Activated T-cell treated with anti-CD3 and anti-CD28 coated beads for 24 hours (primary cell): ENCODE measurements at regions not wholly inside any gene's neighbourhood (a gene's known extent, or its start where the extent isn't known, plus 50 kb on each side); places are given as distances from the start of the nearest gene placed in this dataset.
"Not testable (repeated sequence)": the region's sequence is repeated elsewhere in the genome, so short reads cannot be mapped to it uniquely, and the experiment has no call there.

ENCODE experiments used
- DNase-seq: peaks from one replicate; pipeline ENCODE4 v3.0.0-alpha.2; 2020; ENCODE audit warnings: low read depth

DNA sequence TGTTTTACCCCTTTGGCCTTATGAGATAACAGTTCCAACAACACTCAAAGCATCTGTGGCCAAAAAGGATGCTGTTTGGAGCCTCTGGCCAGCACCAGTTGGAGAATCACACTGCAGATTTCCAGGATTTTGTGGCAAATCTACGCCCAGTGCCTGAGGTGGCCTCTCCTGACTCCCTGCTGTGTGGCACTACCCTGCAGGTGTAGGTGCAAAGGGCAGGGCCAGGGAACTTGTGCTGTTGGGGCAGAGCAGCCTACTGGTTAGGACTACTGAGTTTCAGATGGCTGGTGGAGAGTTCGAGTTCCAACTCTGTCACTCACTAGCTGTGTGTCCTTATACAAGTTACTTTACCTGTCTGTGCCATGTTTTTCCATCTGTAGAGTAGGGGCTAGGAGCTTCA lies 170.5 kb downstream of the PTPRU start:
- no peak for DNase-seq

DNA sequence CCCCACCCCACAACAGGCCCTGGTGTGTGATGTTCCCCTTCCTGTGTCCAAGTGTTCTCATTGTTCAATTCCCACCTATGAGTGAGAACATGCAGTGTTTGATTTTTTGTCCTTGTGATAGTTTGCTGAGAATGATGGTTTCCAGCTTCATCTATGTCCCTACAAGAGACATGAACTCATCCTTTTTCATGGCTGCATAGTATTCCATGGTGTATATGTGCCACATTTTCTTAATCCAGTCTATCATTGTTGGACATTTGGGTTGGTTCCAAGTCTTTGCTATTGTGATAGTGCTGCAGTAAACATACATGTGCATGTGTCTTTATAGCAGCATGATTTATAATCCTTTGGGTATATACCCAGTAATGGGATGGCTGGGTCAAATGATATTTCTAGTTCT lies 163.9 kb downstream of the PTPRU start:
- not testable (repeated sequence) for DNase-seq

DNA sequence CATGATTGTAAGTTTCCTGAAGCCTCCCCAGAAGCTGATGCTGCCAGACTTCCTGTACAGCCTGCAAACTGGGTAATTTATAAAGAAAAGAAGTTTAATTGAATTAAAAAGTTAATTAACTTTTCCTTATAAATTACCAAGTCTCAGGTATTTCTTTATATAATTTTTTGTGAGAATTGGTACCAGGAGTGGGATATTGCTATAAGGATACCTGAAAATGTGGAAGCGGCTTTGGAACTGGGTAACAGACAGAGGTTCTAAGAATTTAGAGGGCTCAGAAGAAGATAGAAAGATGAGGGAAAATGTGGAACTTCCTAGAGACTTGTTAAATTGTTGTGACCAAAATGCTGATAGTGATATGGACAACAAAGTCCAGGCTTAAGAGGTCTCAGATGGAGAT lies 163.1 kb downstream of the PTPRU start:
- DNase-seq, result no peak

DNA sequence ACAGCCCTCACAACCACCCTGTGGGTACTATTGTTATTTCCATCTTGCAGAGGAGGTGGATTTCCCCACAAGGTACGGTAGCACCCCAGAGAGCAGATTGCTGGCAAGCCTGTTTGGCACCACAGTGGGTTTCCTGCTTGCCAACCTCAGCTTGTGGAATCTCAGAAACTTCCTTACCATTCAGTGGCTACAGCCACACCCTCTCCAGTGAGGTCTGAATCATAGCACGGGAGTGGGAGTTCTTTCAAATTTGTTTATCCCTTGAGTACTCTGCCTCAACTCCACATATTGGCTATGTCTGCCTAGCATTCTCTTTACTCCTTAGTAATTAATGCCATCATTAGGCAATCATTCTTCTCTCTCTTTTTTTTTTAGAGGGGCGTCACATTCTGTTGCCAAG lies 162.1 kb downstream of the PTPRU start:
- no peak for DNase-seq

DNA sequence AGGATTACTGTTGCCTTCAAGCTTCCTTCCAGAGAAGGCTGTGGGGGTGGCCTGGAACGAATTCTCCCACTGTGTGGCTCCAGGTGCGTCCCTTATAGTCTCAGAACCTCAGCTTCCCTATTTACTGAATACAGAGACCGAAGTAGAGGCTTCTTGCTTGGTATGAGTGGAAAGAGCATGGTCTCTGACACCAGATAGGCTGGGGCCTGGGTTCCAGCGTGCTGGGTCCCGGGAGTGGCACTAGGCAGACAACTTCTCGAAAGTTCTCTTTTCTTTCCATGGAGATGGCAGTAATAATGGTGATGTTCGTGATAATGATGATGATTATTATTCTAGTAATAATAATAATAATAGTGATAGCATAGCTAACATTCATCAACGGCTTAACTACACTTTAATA lies 161.7 kb downstream of the PTPRU start:
- no peak for DNase-seq

DNA sequence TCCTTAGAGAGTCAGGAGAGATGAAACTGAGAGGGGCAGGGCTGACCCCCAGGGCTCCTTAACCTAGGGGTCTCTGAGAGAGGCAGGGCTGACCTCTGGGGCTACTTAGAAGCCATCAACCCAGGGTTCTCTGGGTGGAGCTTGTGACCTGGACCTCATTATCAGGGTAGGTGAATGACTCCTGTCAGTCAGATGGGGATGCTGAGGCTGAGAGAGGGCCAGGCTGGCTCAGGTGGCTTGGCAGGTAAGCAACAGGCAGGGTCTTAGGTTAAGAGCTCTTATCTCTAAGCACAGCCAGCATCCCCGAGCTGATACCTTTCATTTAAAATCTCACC lies 160.9 kb downstream of the PTPRU start:
- DNase-seq, result no peak

DNA sequence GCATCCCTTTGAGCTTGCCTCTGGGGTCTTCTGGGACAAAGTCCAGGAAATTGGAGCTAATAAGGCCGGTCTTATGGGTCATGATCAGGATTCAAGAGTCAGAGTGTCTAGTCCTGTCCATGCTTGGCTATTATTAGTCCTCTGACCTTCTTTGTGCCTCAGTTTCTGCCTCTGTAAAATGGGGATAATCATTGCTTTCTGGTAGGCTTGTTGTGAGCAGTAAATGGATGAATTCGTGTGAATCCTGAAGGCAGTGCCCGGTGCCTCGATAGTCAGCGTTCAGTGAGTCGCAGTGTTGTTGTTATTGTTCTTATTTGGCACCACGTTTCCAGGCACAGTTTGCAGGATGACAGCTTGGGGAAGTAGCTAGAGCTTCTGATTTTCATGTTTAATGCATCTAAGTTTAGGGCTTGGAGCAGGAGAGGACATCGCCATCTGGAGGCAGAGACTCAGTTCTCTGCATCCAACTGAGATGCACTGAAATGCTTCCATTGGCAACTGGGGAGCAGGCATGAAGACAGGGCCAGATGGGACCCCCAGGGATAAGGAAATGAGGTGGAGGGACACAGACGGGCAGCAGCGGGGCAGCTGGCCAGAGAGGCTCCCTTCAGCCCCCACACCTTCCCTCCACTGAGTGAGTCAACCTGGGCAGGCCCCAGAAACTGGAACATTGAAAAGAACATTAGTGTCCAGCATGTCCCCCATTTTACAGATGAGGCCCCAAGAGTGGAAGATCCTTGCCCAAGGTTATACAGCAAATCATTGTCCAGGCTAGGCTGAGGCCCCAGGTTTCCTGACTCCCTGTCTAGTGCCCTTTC lies 160.3 kb downstream of the PTPRU start:
- DNase-seq, result no peak

DNA sequence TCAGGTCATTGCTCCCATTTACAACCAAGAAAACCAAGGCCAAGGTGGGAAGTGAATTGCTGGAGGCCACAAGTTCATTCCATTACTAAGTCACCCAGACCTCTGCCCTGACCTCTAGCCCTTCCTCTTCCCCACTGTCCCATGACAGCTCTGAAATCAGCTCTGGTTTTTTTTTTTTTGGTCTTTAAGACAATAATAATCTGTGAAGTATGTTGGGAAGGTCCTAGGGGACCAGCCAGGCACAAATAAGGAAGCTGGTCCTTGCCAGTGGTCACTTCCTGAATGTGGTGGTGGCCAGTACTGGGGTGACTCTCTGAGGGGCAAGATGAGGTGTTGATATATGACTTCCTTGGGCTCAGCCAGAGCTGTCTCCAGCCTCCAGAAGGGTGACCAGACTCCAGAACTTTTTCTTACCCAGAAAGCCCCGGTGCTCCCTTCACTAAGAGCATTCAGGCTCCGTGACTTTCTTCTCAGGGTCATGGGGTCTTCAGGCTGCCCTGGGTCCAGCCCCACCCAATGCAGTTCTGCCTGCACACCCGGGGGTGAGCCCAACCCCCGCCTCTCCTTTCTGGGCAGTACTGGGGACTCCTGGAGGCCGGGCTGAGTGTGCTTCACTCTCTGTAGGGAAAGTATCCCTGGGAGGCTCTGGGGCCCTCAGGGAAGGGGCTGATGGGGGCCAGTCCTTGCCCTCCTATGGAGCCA lies 159.6 kb downstream of the PTPRU start:
- DNase-seq, result no peak

DNA sequence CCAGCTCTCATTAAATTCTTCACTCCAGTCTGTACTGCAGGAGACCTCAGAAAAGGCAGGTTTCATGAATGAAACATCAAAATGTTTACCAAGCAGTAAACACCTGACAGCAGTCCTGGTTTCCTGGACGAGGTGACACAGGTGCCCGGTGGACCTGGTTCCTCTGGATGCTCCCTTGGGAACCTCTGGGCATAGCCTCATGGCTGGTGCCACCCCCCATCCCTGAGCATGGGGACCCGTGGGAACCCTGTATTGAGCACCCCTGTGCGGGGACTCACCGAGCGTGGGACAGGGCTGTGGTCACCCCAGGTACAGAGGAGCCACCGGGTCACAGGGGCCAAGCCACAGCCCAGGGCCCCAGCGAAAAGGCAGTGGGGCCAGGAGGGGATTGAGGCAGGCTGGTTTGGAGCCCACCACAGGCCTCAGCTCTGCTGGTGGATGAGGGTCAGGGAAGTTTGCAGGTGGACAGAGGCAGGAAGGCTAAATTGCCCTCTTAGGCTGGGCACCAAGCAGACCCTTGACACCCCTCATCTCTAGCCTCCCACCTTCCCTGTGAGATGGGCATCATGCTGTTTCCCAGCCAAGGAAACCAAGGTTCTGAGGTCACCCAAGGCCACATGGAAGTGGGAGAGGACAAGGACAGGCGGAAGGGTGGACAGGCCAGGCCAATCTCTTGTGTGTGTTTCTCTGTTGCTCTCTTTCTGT lies 158.4 kb downstream of the PTPRU start:
- DNase-seq, result no peak

DNA sequence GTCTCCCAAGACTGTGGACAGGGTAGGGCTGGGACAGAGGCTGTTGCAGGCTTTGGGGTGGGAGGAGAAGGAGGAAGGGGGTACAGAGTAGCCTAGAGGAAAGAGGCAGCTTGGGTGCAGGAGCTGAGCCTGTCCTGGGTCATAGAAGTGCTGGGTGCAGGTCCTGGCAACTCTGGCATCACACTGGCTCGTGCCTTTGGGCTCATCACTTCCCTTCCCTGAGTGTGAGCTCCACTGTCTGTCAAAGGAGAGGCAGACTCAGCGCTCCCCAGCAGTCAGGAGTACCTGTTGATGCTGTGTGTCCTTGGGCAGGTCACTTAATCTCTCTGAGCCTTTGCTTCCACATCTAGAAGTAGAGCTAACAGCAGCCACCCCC lies 157.1 kb downstream of the PTPRU start:
- no peak for DNase-seq

DNA sequence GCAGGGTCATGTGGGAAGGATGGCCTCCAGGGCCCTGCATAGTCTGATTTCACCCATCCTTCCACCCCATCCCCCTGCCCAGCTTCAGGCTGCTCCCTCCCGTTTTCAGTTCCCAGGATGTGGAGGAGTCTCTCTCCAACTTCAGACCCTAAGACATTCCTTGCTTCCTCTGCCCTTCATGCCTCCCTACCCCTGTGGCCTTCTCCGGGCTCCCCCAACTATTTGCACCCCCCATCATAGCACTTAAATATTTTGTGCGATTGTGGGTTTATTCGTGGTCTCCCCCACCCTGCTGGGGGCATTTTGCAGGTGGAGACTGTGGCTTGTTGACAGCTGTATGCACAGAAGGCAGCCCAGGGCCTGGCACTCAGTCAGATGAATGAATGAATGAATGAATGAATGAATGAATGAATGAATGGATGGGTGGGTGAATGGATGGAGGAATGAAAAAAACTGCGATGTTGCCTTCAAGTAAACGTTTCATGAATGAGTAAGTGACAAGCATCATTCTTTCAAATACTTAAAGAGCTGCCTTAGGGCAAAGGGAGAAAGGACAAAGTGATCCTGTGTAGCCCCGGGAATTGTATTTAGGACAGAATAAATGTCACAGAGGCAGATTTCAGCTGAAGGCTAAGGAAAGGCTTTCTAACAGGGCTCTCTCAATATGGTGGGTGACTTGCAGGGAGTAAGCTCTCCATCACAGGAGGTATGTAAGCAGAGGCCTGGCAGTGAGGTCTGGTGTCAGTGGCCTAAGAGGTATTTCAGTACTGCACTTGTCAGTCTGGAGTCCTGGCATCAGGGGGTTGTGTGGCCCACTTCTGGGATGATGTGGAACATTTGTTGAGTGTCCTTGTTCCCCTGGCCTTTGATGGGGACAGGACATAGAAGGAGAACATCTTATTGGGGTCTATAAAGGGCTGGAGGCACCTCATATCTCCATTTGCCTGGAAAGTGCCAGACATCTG lies 156.4 kb downstream of the PTPRU start:
- DNase-seq, result no peak

DNA sequence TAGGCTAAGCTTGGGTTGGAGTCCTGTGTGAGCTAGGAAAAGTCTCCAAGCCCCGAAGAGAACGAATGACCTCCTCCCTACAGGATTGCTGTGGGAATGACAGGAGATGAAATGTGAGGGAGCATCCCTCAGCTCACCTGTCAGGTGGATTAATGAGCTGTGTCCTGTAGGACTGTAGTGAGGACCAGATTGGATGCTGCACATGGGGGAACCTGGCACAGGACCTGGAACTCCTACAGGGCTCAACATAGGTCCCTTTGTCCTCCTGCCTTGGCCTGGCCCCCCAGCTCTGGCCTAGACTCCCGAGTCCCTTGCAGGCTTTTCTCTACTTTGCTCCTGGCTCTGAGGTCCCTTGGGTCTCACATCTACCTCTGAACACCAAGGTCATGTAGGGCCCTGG lies 155.7 kb downstream of the PTPRU start:
- no peak for DNase-seq

DNA sequence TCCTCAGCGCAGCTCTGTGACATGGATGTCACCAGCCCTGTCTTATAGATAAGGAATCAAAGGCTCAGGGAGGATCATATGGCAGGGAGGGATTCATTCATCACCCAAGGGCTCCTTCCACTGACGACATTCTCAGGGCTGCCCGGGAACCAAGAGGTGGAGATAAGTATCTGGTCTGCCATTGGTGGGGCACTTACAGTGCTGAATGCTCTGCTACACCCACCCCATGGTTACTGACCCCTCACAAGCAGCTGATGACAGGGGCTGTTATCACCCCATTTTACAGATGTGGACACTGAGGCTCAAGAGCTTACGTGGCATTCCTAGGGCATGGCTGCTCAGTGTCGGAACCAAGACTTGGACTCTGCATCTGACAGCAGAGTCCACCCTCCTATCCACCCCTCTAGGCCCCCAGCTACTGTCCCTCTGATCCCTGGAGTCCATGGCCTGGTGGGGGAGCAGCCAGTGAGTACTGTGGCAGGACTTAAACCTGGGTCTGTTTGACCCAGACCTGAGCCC lies 155.1 kb downstream of the PTPRU start:
- no peak for DNase-seq

DNA sequence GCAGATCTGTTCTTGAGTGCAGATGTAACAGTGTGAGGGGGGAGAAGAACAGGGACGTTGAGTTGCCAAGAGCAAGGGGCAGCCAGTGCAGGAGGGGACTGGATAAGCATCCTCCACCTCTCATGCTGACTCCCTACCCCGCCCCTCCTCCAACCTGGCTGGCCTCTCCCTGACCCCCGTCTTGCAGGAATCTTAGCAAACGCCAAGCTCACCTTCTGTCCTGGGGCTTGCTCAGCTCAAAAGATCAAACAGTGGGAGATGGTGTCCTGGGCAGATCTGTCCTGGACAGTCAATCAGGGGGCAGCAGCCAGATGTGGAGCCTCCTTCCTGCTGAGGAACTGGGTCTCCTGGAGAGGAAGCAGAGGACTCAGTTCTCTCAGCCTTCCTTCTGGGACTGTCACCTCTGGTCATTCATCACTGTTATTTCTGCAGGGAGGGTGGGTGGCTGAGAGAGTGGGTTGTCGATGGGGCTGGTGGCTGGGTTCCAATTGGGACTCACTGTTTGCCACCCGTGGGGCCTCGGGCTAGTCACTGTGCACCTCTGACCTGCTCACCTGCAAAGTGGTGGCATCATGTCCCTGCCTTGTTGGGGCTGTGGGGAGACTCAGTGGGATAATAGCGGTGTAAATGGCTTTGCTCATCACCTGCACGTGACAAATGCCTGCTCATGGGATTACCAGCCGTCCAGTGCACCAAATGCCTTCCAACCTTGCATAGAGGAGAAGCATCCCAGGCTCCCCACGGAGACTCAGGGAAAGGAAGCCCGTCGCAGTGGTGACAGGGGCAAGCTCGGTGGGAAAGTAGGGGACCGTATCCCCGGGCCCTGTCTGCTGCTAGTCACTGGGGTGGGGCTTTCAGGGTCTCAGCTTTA lies 154.4 kb downstream of the PTPRU start:
- no peak for DNase-seq

DNA sequence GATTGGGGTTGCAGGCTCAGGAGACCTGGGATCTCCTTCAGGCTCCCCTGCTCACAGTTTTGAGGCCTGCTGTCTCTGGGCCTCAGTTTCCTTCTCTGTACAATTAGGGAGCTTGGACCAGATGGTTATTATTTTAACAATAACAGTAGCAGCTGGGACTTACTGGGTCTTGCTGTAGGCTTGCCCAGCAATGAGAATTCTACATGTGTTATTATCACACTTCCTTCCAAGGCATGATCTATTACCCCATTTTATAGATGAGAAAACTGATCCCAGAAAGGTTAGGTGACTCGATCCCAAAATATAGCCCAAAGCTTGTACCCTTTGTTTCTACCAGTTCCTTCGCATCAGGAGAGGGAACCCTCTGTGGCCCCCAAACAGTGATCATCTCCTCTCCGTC lies 153.8 kb downstream of the PTPRU start:
- DNase-seq, result no peak

DNA sequence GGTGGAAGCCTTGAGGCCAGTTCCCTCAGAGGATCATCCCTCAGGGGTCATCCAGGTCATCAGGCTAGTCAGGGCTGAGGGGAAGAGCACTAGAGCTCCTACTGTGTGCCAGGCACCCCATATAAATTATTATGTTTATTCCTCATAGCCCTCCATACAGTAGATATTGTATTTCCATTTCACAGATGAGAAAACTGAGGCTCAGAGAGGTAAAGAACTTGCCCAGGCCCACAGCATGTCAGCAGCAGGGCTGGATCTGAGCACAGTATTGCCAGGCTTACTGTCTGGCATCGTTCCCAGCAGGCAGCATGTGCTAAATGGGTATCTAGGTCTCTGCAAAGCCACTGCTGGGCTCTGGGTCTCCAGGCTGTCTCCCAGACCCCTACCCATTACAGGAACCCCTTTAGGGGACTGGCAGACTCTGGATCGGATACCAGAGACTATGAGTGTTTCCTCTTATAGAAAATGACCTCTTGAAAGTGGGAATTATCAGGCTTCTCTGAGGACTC lies 153.3 kb downstream of the PTPRU start:
- no peak for DNase-seq

DNA sequence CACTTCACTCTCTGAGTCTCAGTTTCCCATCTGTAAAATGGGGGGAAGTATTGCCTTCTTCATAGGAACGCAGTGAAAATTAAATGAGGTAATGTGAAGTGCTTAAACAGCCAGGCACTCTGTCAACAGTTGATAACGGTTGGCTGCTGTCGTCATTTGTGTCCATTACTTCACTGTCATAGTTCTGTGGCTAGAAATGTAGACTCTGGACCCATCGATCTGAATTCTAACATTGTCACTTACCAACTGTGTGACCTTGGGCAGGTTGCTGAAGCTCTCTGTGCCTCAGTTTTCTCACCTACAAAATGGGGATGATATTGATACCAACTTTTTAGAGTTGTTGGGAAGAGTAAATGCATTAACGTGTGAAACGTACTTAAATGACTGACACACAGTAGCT lies 152.6 kb downstream of the PTPRU start:
- no peak for DNase-seq

DNA sequence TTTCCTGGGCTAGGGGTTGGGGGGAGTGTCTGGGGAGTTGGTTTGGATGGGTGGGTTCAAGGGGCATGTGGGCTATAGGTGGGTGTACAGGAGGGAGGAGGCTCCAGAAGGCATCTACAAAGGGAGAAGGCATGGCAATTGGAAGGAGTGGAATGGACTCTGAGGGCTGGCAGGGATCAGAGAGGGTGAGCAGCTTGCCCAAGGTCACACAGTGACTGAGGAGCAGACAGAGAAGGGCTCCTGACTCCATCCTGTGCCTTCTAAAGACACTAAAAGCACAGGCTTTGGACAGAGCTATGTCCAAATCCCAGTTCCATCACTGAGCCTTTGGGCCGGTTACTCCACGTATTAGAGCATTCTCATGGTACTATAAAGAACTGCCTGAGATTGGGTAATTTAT lies 151.8 kb downstream of the PTPRU start:
- DNase-seq, result no peak

DNA sequence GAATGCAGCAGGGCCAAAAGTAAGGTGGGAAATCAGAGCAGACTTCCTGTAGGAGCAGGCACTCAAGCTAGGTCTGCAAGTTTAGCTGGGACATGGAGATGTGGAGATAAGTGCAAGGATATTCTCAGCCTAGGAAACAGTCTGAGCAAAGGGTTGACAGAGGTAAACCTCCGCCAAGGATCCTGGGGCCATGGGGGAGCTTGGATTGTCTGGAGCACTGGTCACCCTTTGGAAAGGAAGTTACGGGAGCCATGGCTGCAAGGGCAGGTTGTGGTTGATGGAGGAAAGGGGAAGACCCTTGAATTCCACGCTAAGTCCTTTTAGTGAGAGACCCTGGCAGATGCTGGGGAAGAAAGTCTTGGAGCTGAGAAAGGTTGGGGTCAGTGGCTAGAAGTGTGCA lies 150.9 kb downstream of the PTPRU start:
- DNase-seq, result no peak

DNA sequence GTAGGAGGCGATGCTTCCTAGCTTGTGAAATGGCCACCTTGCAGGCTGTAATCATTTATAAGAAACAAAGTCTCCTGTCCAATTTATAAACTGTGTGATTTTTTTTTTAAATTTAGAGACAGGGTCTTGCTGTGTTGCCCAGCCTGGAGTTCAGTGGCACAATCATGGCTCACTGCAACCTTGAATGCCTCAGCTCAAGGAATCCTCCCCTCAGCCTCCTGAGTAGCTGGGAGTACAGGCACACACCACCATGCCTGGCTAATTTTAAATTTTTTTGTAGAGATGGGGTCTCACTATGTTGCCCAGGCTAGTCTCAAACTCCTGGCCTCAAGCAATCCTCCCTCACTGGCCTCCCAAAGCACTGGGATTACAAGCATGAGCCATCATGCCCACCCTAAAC lies 150.1 kb downstream of the PTPRU start:
- DNase-seq, result not testable (repeated sequence)

DNA sequence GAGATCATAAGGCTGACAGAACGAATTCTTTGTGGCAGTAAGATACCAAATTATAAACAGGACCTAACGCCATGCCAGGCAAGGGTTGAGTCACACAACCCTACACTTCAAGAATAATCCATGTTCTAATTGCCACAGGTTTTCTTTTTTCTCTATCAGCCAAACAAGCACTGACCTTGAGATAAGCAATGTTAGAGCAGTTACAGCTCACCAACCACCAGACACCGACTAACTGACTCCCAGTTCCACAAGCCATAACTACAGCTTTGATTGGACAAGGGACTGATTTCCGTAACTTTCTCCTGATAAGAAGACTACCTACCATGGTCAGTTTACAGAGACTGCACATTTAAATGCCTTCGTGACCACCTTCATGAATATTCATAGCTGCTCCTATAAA lies 149.6 kb downstream of the PTPRU start:
- no peak for DNase-seq
